ENCODE measurements at regions not wholly inside any gene's neighbourhood (a gene's known extent, or its start where the extent isn't known, plus 50 kb on each side); places are given as distances from the start of the nearest gene placed in this dataset.

DNA sequence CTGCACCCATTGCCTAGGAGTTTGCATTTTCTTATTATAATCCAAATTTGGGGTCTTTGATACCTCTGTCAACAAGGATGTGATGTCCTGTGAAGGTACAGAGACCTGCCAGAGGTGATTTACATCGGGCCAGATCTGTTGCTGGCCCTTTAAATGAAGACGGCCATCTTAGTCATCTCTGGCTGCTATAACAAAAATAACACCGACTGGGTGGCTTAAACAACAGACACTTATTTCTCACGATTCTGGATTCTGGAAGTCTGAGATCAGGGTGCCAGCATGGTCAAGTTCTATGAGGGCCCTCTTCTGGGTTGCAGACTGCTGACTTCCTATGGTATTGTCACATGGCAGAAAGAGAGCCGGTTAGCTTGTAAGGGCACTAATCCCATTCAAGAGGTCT, 75.7 kb downstream of the F11 start:
- Mint-ChIP-seq H3K4me3 (no peak overlapping the region), H3K27me3 (peaks cover 0 to 2% of the 10 kb centered on the region in 2 donors), H3K27ac (no peak overlapping the region), H3K36me3 (no peaks in the 10 kb centered on the region), H3K4me1 (ENCODE audit: low read depth in 2 of 2) (no peaks in the 10 kb centered on the region), H3K9me3 (peaks cover 3% of the 10 kb centered on the region)
- no peak for DNase-seq (ENCODE audit: low spot score)
- no peak for ATAC-seq

All from natural killer cell treated with Interleukin-12 subunit alpha and Interleukin-12 subunit beta and Interleukin-15 and Interleukin-18, amount 100 ng/mL, for 72 hours (primary cell).